ENCODE measurements at regions not wholly inside any gene's neighbourhood (a gene's known extent, or its start where the extent isn't known, plus 50 kb on each side); places are given as distances from the start of the nearest gene placed in this dataset.

DNA sequence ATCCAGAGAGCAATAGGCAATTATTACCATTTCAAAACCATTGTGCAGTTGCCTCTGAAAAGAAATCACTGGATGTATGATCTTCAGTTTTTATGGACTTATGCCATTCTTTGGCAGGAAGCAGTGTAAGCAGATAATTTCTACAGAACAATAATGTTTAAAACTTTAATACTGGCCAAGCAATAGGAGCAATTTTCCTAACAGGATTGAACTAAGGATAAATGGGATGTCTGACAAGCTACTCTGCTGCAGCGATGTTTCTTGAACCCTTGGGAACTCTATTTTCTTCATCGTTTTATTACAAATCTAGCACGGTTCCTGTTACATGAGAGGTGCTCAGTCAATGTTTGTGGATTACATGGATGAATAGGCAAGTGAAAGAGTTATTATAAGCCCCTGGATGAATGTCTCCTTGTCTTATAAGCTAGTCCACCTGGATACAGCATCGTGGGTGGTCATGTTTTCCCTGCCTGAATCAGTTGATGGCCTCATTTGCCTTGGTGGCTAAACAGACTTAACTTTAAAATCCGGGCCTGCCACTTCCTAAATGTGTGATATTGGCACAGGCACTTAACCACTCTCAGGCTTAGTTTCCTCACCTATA is 68.2 kb upstream of the MDM1 start:
- no peak overlapping the region for H3K4me2 ChIP-seq (ENCODE audit: control insufficient read depth, extremely low read depth, insufficient read depth, low read depth, low read length)
- no peaks in the 10 kb centered on the region for H3K9me1 ChIP-seq (ENCODE audit: control insufficient read depth, extremely low read depth, insufficient read depth, low read length)
- FAIRE-seq (no peak), DNase-seq (ENCODE audit: low read depth, low spot score) (no peak)
- H3K27ac ChIP-seq (ENCODE audit: control insufficient read depth, insufficient read depth, low read length): no peak overlapping the region
- H3K4me1 ChIP-seq (ENCODE audit: control insufficient read depth, extremely low read depth, insufficient read depth, low read length): no peaks in the 10 kb centered on the region
- no peak overlapping the region for H3K4me3 ChIP-seq (ENCODE audit: control insufficient read depth in 2 of 3, extremely low read depth in 1 of 3, insufficient read depth in 2 of 3, low read depth in 1 of 3, low read length in 3 of 3)
- no peaks in the 10 kb centered on the region for H3K79me2 ChIP-seq (ENCODE audit: control insufficient read depth, insufficient read depth, low read length)
- H3K36me3 ChIP-seq (ENCODE audit: control insufficient read depth in 2 of 2, extremely low read depth in 1 of 2, insufficient read depth in 2 of 2, low read length in 2 of 2): no peaks in the 10 kb centered on the region
- no peak for TF ChIP-seq EZH2 (IDR thresholded peaks at IDR 0.05; ENCODE audit: low read length)
- TF ChIP-seq, protein P1, sequence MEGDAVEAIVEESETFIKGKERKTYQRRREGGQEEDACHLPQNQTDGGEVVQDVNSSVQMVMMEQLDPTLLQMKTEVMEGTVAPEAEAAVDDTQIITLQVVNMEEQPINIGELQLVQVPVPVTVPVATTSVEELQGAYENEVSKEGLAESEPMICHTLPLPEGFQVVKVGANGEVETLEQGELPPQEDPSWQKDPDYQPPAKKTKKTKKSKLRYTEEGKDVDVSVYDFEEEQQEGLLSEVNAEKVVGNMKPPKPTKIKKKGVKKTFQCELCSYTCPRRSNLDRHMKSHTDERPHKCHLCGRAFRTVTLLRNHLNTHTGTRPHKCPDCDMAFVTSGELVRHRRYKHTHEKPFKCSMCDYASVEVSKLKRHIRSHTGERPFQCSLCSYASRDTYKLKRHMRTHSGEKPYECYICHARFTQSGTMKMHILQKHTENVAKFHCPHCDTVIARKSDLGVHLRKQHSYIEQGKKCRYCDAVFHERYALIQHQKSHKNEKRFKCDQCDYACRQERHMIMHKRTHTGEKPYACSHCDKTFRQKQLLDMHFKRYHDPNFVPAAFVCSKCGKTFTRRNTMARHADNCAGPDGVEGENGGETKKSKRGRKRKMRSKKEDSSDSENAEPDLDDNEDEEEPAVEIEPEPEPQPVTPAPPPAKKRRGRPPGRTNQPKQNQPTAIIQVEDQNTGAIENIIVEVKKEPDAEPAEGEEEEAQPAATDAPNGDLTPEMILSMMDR (optimal IDR thresholded peaks at IDR 0.05 in 1 of 3, IDR thresholded peaks at IDR 0.05 in 1 of 3, conservative IDR thresholded peaks at IDR 0.05 in 1 of 3; ENCODE audit: extremely low read depth in 1 of 3, insufficient read depth in 2 of 3, low read length in 3 of 3): no peak
- dilution Hi-C loops (cut with MboI; ENCODE audit: extremely low pct_ligation_motif_present, low sequenced_read_pairs): no loop called here
- no peaks in the 10 kb centered on the region for H3K9me3 ChIP-seq (ENCODE audit: control insufficient read depth, low read depth, low read length)
- H4K20me1 ChIP-seq (ENCODE audit: control insufficient read depth, extremely low read depth, insufficient read depth, low read length): no peaks in the 10 kb centered on the region
- no peak overlapping the region for H3K9ac ChIP-seq (ENCODE audit: control insufficient read depth, extremely low read depth, insufficient read depth, low read length)
- no peaks in the 10 kb centered on the region for H3K27me3 ChIP-seq (ENCODE audit: control insufficient read depth, extremely low read depth, insufficient read depth, low read length)
- H2AFZ ChIP-seq (ENCODE audit: control insufficient read depth, low read length): no peak overlapping the region

DNA sequence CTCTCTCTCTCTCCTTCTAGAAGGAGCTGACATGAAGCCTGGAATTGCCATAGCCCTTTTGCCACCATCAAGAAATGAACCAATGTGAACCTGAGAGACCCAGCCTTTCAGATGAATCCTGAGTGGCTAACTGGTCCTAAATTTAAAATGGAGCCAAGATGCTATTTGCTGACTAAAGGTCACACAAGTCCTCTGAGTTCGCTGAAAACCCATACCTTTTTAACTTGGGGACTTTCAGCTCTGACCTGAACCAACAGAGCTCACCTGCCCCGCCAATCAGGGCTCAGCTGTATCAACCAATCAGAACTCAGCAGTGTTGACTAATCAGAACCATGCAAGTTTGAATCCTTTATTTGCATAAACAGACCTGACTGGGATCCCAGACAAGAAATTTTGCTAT is 70.3 kb upstream of the MDM1 start:
- Histone ChIP-seq H3K4me2 (ENCODE audit: control insufficient read depth, extremely low read depth, insufficient read depth, low read depth, low read length) (no peak overlapping the region), H3K27ac (ENCODE audit: control insufficient read depth, insufficient read depth, low read length) (no peak overlapping the region), H3K9me1 (ENCODE audit: control insufficient read depth, extremely low read depth, insufficient read depth, low read length) (no peaks in the 10 kb centered on the region), H3K4me3 (ENCODE audit: control insufficient read depth in 2 of 3, extremely low read depth in 1 of 3, insufficient read depth in 2 of 3, low read depth in 1 of 3, low read length in 3 of 3) (no peak overlapping the region), H3K36me3 (ENCODE audit: control insufficient read depth in 2 of 2, extremely low read depth in 1 of 2, insufficient read depth in 2 of 2, low read length in 2 of 2) (no peaks in the 10 kb centered on the region), H3K9me3 (ENCODE audit: control insufficient read depth, low read depth, low read length) (no peaks in the 10 kb centered on the region), H3K4me1 (ENCODE audit: control insufficient read depth, extremely low read depth, insufficient read depth, low read length) (peaks cover 8% of the 10 kb centered on the region), H2AFZ (ENCODE audit: control insufficient read depth, low read length) (no peak overlapping the region), H4K20me1 (ENCODE audit: control insufficient read depth, extremely low read depth, insufficient read depth, low read length) (no peaks in the 10 kb centered on the region), H3K9ac (ENCODE audit: control insufficient read depth, extremely low read depth, insufficient read depth, low read length) (no peak overlapping the region), H3K27me3 (ENCODE audit: control insufficient read depth, extremely low read depth, insufficient read depth, low read length) (no peaks in the 10 kb centered on the region), H3K79me2 (ENCODE audit: control insufficient read depth, insufficient read depth, low read length) (no peaks in the 10 kb centered on the region)
- no peak for TF ChIP-seq EZH2 (IDR thresholded peaks at IDR 0.05; ENCODE audit: low read length)
- TF ChIP-seq, protein P1 (optimal IDR thresholded peaks at IDR 0.05 in 1 of 3, IDR thresholded peaks at IDR 0.05 in 1 of 3, conservative IDR thresholded peaks at IDR 0.05 in 1 of 3; ENCODE audit: extremely low read depth in 1 of 3, insufficient read depth in 2 of 3, low read length in 3 of 3): no peak
- dilution Hi-C loops (cut with MboI; ENCODE audit: extremely low pct_ligation_motif_present, low sequenced_read_pairs): no loop called here
- FAIRE-seq (no peak), DNase-seq (ENCODE audit: low read depth, low spot score) (no peak)

All from keratinocyte (primary cell).